22Rv1 (cell line): ENCODE measurements at regions not wholly inside any gene's neighbourhood (a gene's known extent, or its start where the extent isn't known, plus 50 kb on each side); places are given as distances from the start of the nearest gene placed in this dataset.

Experiments used
- ZFX ChIP-seq: fragments of 450-650 bp; IDR thresholded peaks from 2 replicates; pipeline ENCODE4 v1.6.1; 2017; ENCODE audit warnings: antibody characterized with exemption, borderline replicate concordance
- TF ChIP-seq, protein P1 (sequence below): fragments of 450-650 bp; IDR thresholded peaks from 2 replicates; pipeline ENCODE4 v1.5.1; 2017; ENCODE audit warnings: mild to moderate bottlenecking

GRCh38 chr12:25421651-25422167 is 131.4 kb downstream of the LMNTD1 start:
- TF ChIP-seq, protein P1, sequence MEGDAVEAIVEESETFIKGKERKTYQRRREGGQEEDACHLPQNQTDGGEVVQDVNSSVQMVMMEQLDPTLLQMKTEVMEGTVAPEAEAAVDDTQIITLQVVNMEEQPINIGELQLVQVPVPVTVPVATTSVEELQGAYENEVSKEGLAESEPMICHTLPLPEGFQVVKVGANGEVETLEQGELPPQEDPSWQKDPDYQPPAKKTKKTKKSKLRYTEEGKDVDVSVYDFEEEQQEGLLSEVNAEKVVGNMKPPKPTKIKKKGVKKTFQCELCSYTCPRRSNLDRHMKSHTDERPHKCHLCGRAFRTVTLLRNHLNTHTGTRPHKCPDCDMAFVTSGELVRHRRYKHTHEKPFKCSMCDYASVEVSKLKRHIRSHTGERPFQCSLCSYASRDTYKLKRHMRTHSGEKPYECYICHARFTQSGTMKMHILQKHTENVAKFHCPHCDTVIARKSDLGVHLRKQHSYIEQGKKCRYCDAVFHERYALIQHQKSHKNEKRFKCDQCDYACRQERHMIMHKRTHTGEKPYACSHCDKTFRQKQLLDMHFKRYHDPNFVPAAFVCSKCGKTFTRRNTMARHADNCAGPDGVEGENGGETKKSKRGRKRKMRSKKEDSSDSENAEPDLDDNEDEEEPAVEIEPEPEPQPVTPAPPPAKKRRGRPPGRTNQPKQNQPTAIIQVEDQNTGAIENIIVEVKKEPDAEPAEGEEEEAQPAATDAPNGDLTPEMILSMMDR: no peak
- TF ChIP-seq ZFX: no peak
